ENCODE measurements at regions not wholly inside any gene's neighbourhood (a gene's known extent, or its start where the extent isn't known, plus 50 kb on each side); places are given as distances from the start of the nearest gene placed in this dataset.

DNA sequence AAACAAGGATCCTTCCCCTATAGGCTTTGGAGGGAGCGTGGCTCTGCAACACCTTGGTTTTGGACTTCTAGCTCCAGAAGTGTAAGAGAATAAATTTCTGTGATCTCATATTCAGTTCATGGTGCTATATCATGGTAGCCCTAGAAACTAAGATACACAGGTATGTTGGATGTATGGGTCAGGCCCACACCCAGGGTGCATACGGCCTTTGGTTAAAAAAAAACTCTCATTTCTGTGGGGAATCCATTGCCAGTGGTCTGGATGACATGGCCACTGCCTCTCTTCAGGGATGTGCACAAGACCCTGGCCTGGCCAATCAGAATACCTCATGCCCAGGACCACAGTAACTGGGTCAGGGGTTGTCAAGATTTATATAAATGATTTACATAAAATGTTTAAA is 56.8 kb upstream of the CD34 start:
- no peak for DNase-seq (ENCODE audit: low spot score in 2 of 2)
- H3K4me1 ChIP-seq, result peaks cover 0 to 17% (median 8%) of the 10 kb centered on the region in 4 donors
- no peak overlapping the region for H3K4me3 ChIP-seq
- H3K27me3 ChIP-seq, result no peaks in the 10 kb centered on the region
- no peaks in the 10 kb centered on the region for H3K36me3 ChIP-seq
- no peak for TF ChIP-seq POLR2A (IDR thresholded peaks at IDR 0.05)
- TF ChIP-seq, protein P1, sequence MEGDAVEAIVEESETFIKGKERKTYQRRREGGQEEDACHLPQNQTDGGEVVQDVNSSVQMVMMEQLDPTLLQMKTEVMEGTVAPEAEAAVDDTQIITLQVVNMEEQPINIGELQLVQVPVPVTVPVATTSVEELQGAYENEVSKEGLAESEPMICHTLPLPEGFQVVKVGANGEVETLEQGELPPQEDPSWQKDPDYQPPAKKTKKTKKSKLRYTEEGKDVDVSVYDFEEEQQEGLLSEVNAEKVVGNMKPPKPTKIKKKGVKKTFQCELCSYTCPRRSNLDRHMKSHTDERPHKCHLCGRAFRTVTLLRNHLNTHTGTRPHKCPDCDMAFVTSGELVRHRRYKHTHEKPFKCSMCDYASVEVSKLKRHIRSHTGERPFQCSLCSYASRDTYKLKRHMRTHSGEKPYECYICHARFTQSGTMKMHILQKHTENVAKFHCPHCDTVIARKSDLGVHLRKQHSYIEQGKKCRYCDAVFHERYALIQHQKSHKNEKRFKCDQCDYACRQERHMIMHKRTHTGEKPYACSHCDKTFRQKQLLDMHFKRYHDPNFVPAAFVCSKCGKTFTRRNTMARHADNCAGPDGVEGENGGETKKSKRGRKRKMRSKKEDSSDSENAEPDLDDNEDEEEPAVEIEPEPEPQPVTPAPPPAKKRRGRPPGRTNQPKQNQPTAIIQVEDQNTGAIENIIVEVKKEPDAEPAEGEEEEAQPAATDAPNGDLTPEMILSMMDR (IDR thresholded peaks at IDR 0.05), result no peak
- no peak overlapping the region for H3K27ac ChIP-seq
- no peaks in the 10 kb centered on the region for H3K9me3 ChIP-seq
- WGBS, 2 donors, result 92 to 94% methylated on average over 2 of the region's 2 CpGs

DNA sequence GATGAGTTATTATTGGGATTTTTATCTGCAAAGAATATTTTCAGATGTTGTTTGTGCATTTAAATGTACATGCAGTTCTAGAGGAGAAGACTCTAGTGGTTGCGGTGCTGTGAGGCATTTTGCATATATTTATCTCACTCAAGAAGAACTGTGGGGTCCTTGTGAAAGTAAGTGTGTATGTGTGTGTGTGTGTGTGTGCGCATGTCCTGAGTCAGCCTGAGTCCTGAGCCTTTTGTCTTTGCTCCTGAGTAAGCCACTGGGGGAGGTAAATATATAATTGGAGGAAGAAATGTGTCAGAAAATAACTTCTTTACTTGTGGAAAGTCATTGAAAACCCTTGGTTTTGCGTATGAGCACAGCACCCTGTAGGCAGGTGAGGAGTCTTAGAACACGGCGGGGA is 55.6 kb upstream of the CD34 start:
- no peak for DNase-seq (ENCODE audit: low spot score in 2 of 2)
- TF ChIP-seq EP300 (IDR thresholded peaks at IDR 0.05) (no peak), POLR2A (IDR thresholded peaks at IDR 0.05) (no peak)
- TF ChIP-seq, protein P1 (IDR thresholded peaks at IDR 0.05), result no peak
- H3K9me3 ChIP-seq, result no peaks in the 10 kb centered on the region
- no peaks in the 10 kb centered on the region for H3K27me3 ChIP-seq
- no peak overlapping the region for H3K27ac ChIP-seq
- H3K4me1 ChIP-seq, result peaks cover 0 to 29% (median 12%) of the 10 kb centered on the region in 4 donors
- H3K36me3 ChIP-seq, result no peaks in the 10 kb centered on the region
- WGBS, 2 donors, result 84 to 93% methylated on average over 5 of the region's 5 CpGs
- no peak overlapping the region for H3K4me3 ChIP-seq

DNA sequence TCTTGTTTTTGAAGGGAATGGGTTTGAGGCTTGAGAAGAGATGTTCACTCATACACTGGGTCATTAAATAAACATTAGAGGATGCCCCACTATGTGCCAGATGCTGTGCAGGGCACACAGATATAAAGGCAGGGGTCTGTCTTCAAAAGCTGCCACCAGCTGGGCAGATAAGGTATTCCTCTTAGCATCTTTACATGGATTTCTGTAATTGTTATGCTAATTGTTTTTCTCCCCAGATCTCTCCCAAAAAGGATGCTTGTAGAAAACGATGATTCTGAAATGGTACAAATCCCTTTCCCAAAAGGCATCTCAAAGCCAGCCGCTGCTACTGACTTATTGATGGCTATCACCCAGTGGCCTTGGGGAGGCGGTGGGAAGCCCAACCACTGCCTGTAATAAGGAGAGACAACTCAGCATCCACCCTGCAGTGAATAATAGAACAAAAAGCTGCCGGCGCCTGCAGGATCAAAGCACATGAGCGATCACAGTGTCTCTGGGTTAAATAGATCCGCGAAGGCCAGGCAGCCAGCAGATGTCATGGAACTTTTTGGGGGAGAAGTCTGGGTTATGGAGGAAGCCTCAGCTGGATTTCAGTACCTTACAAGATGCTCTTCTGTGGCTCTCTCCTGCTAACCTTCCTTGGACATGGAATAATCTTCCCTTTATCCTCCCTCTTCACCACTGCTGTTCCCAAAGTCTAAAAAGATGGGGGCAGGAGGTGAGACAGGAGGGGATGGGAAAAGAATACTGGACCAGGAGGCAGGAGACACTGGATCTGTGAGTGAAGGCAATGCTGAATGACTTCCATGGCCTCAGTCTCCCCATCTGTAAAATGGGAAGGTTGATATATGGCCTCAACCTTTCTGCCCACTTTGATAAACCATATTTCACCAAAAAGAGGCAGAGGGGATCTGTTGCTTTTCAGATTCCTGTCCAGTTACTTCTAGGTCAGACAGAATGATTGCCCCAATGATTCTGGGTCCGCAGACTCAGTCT is 54.8 kb upstream of the CD34 start:
- no peaks in the 10 kb centered on the region for H3K36me3 ChIP-seq
- H3K27ac ChIP-seq, result no peak overlapping the region
- WGBS, 2 donors, result 49 to 66% methylated on average over 9 of the region's 9 CpGs
- no peak for DNase-seq (ENCODE audit: low spot score in 2 of 2)
- no peak overlapping the region for H3K4me3 ChIP-seq
- no peaks in the 10 kb centered on the region for H3K9me3 ChIP-seq
- peaks cover 0 to 33% (median 12%) of the 10 kb centered on the region in 4 donors for H3K4me1 ChIP-seq
- TF ChIP-seq EP300 (IDR thresholded peaks at IDR 0.05), result no peak
- no peak for TF ChIP-seq POLR2A (IDR thresholded peaks at IDR 0.05)
- TF ChIP-seq, protein P1 (IDR thresholded peaks at IDR 0.05), result no peak
- no peaks in the 10 kb centered on the region for H3K27me3 ChIP-seq

DNA sequence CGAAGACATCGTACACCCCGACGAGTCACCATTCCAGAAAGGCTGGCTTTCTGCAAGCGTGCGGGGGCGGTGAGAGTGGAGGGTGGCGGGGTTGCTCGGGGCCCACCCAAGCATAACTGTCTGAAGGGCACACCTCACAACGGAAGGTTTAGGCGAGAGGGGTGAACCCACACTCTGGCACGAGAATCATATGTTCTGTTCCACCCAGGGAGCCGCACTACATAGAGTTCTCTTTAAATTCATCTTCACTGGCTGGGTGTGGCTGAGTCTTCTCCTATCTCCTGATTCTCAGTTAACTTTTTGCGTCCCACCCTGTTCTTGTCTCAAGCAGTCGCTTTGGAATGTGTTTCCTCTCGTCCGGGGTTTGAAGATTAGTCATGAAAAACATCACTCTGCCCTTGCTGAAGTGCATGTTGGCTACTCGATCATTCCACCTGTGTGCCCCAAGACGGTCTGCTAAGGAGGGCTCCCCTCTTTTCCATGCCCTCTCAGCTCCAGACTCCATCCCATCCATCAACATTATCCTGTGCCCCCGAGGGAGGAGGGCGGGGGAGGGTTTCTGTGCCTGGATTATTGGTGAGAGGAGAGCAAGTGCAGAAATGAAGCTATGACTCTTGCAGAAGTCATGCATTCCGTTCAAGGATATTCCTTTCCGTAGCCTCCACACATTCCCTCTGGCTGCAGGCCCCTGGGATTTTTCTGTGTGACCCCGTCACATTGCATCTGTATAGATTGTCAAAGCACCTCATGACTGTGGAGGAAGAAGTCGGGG is 53.5 kb upstream of the CD34 start:
- Histone ChIP-seq H3K4me1 (peaks cover 0 to 44% (median 14%) of the 10 kb centered on the region in 4 donors), H3K4me3 (peak overlapping the region in 2 of 4 donors; percentile 56 to 69), H3K27ac (peak overlapping the region; percentile 80 to 93 (median 88)), H3K9me3 (no peaks in the 10 kb centered on the region), H3K36me3 (no peaks in the 10 kb centered on the region), H3K27me3 (no peaks in the 10 kb centered on the region)
- 67 to 73% methylated on average over 25 of the region's 25 CpGs for WGBS, 2 donors
- TF ChIP-seq POLR2A (IDR thresholded peaks at IDR 0.05), result no peak
- TF ChIP-seq EP300 (IDR thresholded peaks at IDR 0.05), result no peak
- TF ChIP-seq, protein P1 (IDR thresholded peaks at IDR 0.05), result no peak
- no peak for DNase-seq (ENCODE audit: low spot score in 2 of 2)

Measured in tibial nerve (tissue), 4 donors.